Colonic mucosa (tissue), 4 donors: ENCODE measurements at regions not wholly inside any gene's neighbourhood (a gene's known extent, or its start where the extent isn't known, plus 50 kb on each side); places are given as distances from the start of the nearest gene placed in this dataset.

ENCODE experiments used
- DNase-seq: peaks from one replicate; pipeline ENCODE4 v3.0.0-alpha.2; 2020
- H3K27ac ChIP-seq: fragments of 200-600 bp; one replicate; pipeline ENCODE4 v1.8.0; 2021
- H3K27me3 ChIP-seq: fragments of 200-600 bp; one replicate; pipeline ENCODE4 v1.8.0; 2021
- H3K36me3 ChIP-seq: fragments of 200-600 bp; one replicate; pipeline ENCODE4 v1.8.0; 2021
- H3K4me1 ChIP-seq: fragments of 200-600 bp; one replicate; pipeline ENCODE4 v1.8.0; 2021; ENCODE audit warnings: mild to moderate bottlenecking
- H3K4me3 ChIP-seq: fragments of 200-600 bp; one replicate; pipeline ENCODE4 v1.8.0; 2021
- H3K9ac ChIP-seq, 2 donors: one replicate each; pipeline ENCODE4 v1.7.0; 2013; ENCODE audit warnings: control low read depth in 2 of 2, low read depth in 2 of 2, low read length in 2 of 2
- H3K9me3 ChIP-seq: fragments of 200-600 bp; one replicate; pipeline ENCODE4 v1.8.0; 2021
- CTCF ChIP-seq: fragments of 200-600 bp; IDR thresholded peaks from one replicate; pipeline ENCODE4 v1.8.0; 2022; ENCODE audit warnings: antibody characterized with exemption, mild to moderate bottlenecking
- intact Hi-C: fragments of 100-400 bp; cut with DNase I; formaldehyde crosslinking; loops from one replicate; pipeline ENCODE4 v1.14.1; 2022
- donor health status: healthy.
- donor health status: DM: no; HTN: no; CAD: no.
- donor health status: DM: no; HTN: no; CAD: no.

DNA sequence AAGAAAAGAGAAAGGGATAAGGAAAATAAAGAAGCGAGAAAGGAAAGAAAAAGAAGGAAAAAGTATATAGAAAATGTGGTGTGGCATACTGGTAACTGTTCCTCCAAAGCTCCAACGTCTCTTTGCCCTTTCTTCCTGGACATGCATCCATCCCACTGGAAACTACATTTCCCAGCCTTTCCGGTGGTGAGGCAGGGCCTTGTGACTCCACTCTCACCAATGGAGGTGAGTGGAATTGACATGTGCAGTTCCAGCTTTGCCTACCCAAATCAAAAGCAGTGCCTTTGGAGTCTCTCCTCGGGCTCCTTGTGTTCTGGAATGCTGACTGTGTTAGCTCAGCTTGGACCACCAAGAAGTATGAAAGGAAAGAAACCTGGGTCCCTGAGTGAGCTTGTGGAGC lies 161.2 kb downstream of the KCNA5 start:
- DNase-seq = no peak
- Histone ChIP-seq H3K27ac (no peak overlapping the region), H3K36me3 (no peaks in the 10 kb centered on the region), H3K4me1 (no peaks in the 10 kb centered on the region), H3K27me3 (no peaks in the 10 kb centered on the region), H3K4me3 (no peak overlapping the region), H3K9ac (no peak overlapping the region), H3K9me3 (no peaks in the 10 kb centered on the region)
- TF ChIP-seq CTCF = no peak
- intact Hi-C loops = no loop called here

DNA sequence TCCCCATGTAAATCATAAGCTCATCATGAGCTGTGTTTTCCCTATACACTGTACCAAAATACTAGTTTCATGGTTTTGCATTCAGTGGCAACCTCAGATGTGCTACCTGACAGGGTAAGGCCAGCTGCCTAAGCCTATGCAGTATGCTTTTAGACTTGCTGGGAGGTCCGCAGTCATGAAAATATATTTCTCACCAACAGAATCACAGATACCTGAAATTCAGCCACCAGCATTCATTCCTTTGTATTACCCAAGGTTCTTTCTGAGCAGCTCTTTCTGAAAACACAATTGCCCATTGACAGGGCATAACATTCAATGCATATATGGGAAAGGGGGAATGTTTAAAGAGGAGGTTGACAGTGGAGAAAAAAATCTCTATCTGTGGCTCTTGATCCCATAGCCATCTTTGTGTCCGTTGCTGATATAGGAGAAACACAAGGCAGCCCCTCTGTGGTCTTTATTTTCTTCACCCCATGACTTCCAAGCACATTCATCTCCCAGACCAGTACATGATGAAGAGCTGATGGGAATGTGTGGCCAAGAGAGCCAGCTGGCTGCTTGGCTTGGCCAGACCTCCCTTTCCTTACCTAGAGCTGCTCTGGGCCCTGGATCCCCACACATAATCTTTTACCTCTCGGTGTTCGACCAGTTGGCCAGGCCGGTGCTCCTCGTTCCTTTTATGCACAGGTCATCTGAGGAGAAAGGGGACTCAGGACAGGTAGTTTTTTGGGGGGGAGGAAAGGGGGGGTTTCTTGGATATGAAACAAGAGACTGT lies 162.9 kb downstream of the KCNA5 start:
- Histone ChIP-seq H3K36me3 (no peaks in the 10 kb centered on the region), H3K9me3 (no peaks in the 10 kb centered on the region), H3K4me3 (no peak overlapping the region), H3K27ac (no peak overlapping the region), H3K4me1 (no peaks in the 10 kb centered on the region), H3K27me3 (no peaks in the 10 kb centered on the region), H3K9ac (no peak overlapping the region)
- no peak for DNase-seq
- intact Hi-C loops = no loop called here
- TF ChIP-seq CTCF = no peak

GRCh38 chr12:5210179-5210922 lies 166.7 kb downstream of the KCNA5 start:
- Histone ChIP-seq H3K27me3 (no peaks in the 10 kb centered on the region), H3K4me3 (no peak overlapping the region), H3K36me3 (no peaks in the 10 kb centered on the region), H3K27ac (no peak overlapping the region), H3K9ac (no peak overlapping the region), H3K4me1 (no peaks in the 10 kb centered on the region), H3K9me3 (no peaks in the 10 kb centered on the region)
- intact Hi-C loops = no loop called here
- TF ChIP-seq CTCF = no peak
- DNase-seq = no peak

DNA sequence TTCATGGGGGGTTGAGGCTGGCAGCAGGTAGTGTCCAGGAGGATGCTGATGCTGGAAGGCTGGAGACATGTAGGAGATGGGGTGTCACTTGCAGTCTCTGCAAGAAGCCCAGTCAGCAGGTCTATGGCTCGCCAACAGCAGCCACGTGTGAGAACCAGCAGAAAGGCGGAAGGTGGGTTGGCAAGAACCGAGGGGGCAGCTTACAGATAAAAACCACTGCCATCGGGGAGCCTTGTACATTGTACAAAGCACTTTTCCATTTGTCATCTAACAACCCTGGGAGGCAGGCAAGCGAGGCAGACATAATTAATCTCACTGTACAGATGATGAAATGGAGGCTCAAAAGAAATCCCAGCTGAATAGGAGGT lies 167.2 kb downstream of the KCNA5 start:
- intact Hi-C loops = no loop called here
- no peak for DNase-seq
- no peak overlapping the region for H3K27ac ChIP-seq
- no peaks in the 10 kb centered on the region for H3K4me1 ChIP-seq
- no peak overlapping the region for H3K9ac ChIP-seq
- H3K36me3 ChIP-seq = no peaks in the 10 kb centered on the region
- no peak for TF ChIP-seq CTCF
- H3K4me3 ChIP-seq = no peak overlapping the region
- no peaks in the 10 kb centered on the region for H3K27me3 ChIP-seq
- no peaks in the 10 kb centered on the region for H3K9me3 ChIP-seq

GRCh38 chr12:5213336-5213735 lies 169.7 kb downstream of the KCNA5 start:
- H3K27ac ChIP-seq = no peak overlapping the region
- TF ChIP-seq CTCF = no peak
- no peaks in the 10 kb centered on the region for H3K4me1 ChIP-seq
- H3K36me3 ChIP-seq = no peaks in the 10 kb centered on the region
- no peak for DNase-seq
- intact Hi-C loops = no loop called here
- no peaks in the 10 kb centered on the region for H3K9me3 ChIP-seq
- H3K27me3 ChIP-seq = no peaks in the 10 kb centered on the region
- H3K9ac ChIP-seq = peak overlapping the region in 1 of 2 donors; percentile 12
- no peak overlapping the region for H3K4me3 ChIP-seq
